Kidney (tissue), 13 donors: ENCODE measurements at regions not wholly inside any gene's neighbourhood (a gene's known extent, or its start where the extent isn't known, plus 50 kb on each side); places are given as distances from the start of the nearest gene placed in this dataset.
A peak's percentile ranks its signal among the peaks of the same experiment; 100 is the strongest.

ENCODE experiments used
- DNase-seq, 5 donors: peaks; one replicate each; pipeline ENCODE4 v3.0.0-alpha.2; 2013 to 2020
- FAIRE-seq: peaks from 2 replicates; lab custom pipeline; 2012; peaks lifted over from hg19 to GRCh38; lab: Jason Lieb, UNC
- H3K27ac ChIP-seq, 2 donors: one replicate each; pipeline ENCODE4 v1.7.0; 2013; ENCODE audit warnings: low read depth in 2 of 2, low read length in 2 of 2, inconsistent platforms in 1 of 2
- H3K27me3 ChIP-seq: one replicate; pipeline ENCODE4 v1.7.1; 2013; ENCODE audit warnings: low read length, inconsistent platforms; ENCODE audit not compliant: control insufficient read depth, insufficient read depth
- H3K36me3 ChIP-seq, 3 donors: one replicate each; pipeline versions ENCODE4 v1.7.0 to v1.7.1; 2013; ENCODE audit warnings: low read length in 3 of 3, control low read depth in 1 of 3, inconsistent platforms in 1 of 3; ENCODE audit not compliant: insufficient read depth in 3 of 3, control insufficient read depth in 2 of 3
- H3K4me1 ChIP-seq, 3 donors: one replicate each; pipeline versions ENCODE4 v1.7.0 to v1.7.1; 2013; ENCODE audit warnings: low read length in 3 of 3, inconsistent platforms in 1 of 3, low read depth in 1 of 3; ENCODE audit not compliant: control insufficient read depth in 2 of 3, insufficient read depth in 2 of 3
- H3K4me3 ChIP-seq, 3 donors: one replicate each; pipeline versions ENCODE4 v1.7.0 to v1.8.1; 2013; ENCODE audit warnings: low read length in 3 of 3, control low read depth in 1 of 3, inconsistent platforms in 1 of 3
- H3K9ac ChIP-seq, 3 donors: one replicate each; pipeline versions ENCODE4 v1.7.0 to v1.7.1; 2013; ENCODE audit warnings: low read length in 3 of 3, control low read depth in 1 of 3, inconsistent platforms in 1 of 3
- H3K9me3 ChIP-seq, 3 donors: one replicate each; pipeline versions ENCODE4 v1.7.0 to v1.7.1; 2013; ENCODE audit warnings: low read length in 3 of 3, control low read depth in 1 of 3, inconsistent platforms in 1 of 3; ENCODE audit not compliant: control insufficient read depth in 2 of 3, insufficient read depth in 1 of 3
- intact Hi-C: fragments of 100-400 bp; cut with DNase I; formaldehyde crosslinking; loops from one replicate; pipeline ENCODE4 v1.11.1; 2022
- TF ChIP-seq, protein P1 (sequence below): IDR thresholded peaks from 3 replicates; pipeline ENCODE4 v1.5.1; 2012; ENCODE audit warnings: mild to moderate bottlenecking, moderate library complexity, borderline replicate concordance; ENCODE audit not compliant: insufficient read depth; ENCODE audit errors: extremely low read depth
- donor health status: control.
- donor health status: control.
- donor health status: control.
- donor health status: control.
- donor health status: control.
- donor health status: DM: yes; HTN: yes; CAD: no.
- donor health status: Normal renal cell carcinoma (clear cell type).

DNA sequence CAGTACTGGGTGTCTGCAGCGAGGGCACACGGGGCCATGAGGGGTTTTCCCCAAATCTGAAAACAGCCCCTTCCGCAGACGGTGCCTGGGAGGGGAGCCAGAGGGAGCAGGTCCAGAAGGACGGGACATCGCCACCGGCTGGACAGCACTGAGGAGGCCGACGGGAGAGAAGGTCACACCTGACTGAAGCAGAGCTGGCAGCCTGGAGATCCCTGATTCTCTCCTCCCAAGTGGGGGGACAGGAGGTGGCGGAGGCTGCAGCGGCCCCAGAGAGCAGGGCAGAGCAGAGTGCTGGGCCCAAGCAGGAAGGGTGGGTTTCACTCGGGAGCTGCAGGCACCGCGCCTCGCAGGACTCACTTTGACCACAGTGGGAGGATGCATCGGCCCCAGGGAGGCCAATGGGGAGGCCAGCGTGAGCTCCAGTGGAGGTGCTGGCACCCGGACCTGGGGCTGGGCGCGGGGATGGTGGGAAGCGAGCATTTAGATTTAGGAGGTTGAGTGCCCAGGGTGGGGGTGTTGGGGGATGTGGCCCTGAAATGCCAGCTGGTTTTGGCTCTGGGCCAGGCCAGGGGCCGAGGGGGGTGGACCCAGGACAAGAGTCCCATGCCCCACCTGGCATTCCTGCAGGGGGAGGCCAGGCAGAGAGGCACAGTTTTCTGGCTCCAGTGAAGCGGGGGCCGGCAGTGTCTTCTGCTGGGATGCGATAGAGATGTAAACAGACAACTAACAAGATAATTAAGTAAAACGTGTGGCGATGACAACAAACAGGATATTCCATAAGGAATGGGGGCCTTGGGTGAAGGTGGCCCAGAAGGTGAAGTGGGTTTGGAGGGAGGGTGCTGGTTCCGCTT is 92.3 kb upstream of the FGF3 start:
- intact Hi-C loops, result no loop called here
- no peak overlapping the region for H3K9ac ChIP-seq
- H3K4me3 ChIP-seq, result no peak overlapping the region
- H3K27ac ChIP-seq, result no peak overlapping the region
- H3K4me1 ChIP-seq, result peaks cover 0 to 13% (median 0%) of the 10 kb centered on the region in 3 donors
- FAIRE-seq (no peak), DNase-seq (peak in 2 of 5 donors; percentile 55 to 71)
- H3K36me3 ChIP-seq, result no peaks in the 10 kb centered on the region
- H3K27me3 ChIP-seq, result no peaks in the 10 kb centered on the region
- TF ChIP-seq, protein P1, sequence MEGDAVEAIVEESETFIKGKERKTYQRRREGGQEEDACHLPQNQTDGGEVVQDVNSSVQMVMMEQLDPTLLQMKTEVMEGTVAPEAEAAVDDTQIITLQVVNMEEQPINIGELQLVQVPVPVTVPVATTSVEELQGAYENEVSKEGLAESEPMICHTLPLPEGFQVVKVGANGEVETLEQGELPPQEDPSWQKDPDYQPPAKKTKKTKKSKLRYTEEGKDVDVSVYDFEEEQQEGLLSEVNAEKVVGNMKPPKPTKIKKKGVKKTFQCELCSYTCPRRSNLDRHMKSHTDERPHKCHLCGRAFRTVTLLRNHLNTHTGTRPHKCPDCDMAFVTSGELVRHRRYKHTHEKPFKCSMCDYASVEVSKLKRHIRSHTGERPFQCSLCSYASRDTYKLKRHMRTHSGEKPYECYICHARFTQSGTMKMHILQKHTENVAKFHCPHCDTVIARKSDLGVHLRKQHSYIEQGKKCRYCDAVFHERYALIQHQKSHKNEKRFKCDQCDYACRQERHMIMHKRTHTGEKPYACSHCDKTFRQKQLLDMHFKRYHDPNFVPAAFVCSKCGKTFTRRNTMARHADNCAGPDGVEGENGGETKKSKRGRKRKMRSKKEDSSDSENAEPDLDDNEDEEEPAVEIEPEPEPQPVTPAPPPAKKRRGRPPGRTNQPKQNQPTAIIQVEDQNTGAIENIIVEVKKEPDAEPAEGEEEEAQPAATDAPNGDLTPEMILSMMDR, result no peak
- no peaks in the 10 kb centered on the region for H3K9me3 ChIP-seq

DNA sequence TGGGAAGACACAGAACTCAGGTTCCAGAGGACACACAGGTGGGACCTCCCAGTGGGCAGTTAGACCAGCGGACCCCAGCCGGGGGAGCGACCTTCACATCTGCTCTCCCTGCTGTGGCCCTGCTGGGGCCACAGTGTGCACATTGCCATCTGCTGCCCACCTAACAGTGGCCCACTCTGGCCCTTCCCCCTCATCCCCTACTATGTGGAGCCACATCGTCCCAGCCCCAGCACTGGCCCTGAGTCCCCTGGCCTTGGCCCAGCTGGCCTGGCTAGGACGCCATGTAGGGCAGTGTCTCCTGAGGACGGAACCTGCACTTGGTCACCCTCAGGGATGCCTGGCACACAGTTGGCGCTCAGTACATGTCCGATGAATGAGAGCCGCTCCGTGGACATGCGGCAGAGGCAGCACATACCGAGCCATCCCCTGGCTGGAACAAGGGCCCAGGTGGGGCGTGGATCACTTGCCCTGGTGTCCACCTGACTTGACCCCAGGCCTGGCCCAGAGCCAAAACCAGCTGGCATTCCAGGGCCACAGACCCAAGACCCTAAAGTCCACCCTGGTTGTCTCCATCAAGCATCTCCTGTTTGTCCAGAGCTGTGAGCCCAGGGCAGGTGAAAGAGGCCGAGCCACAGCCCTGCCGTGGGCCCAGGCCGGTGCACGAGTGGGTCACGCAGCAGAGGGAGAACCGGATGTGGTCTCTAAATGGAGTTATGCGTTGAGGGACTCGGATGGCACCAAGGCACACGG is 93.1 kb upstream of the FGF3 start:
- TF ChIP-seq, protein P1, result no peak
- H3K27ac ChIP-seq, result no peak overlapping the region
- FAIRE-seq (no peak), DNase-seq (peak in 2 of 5 donors; percentile 64 to 68)
- intact Hi-C loops, result no loop called here
- no peak overlapping the region for H3K4me3 ChIP-seq
- peaks cover 0 to 13% (median 0%) of the 10 kb centered on the region in 3 donors for H3K4me1 ChIP-seq
- H3K36me3 ChIP-seq, result no peaks in the 10 kb centered on the region
- H3K9ac ChIP-seq, result no peak overlapping the region
- no peaks in the 10 kb centered on the region for H3K9me3 ChIP-seq
- no peaks in the 10 kb centered on the region for H3K27me3 ChIP-seq

DNA sequence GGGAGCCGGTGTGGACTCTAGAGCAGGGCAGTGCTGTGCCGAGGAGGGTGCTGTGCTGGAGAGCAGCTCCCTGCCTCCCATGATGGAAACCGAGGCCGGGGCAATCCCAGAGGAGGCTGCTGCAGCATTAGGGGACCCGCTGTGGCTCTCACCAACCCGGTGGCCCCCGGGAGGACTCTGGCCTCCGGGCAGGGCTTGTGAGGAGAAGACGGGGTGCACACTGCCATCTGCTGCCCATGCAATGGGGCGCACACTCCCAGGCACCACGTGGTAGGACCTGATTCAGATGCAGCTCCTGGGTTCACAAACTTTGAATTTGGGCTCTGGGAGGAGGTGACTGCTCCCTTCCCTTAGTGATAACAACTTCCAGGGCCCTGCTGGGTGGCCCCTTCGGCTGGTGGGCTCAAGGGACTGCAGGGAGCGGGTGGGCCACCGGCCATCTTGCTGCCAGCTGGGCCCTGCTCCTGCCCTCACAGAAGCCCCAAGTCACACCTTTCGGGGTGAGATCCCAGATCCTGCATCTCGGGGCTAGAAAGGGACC is 93.8 kb upstream of the FGF3 start:
- no peaks in the 10 kb centered on the region for H3K36me3 ChIP-seq
- H3K9me3 ChIP-seq, result no peaks in the 10 kb centered on the region
- H3K27me3 ChIP-seq, result no peaks in the 10 kb centered on the region
- FAIRE-seq (no peak), DNase-seq (peak in 2 of 5 donors; percentile 44 to 57)
- H3K4me3 ChIP-seq, result no peak overlapping the region
- H3K4me1 ChIP-seq, result peaks cover 0 to 13% (median 0%) of the 10 kb centered on the region in 3 donors
- TF ChIP-seq, protein P1, result no peak
- intact Hi-C loops, result no loop called here
- H3K27ac ChIP-seq, result no peak overlapping the region
- no peak overlapping the region for H3K9ac ChIP-seq
